ENCODE measurements at regions not wholly inside any gene's neighbourhood (a gene's known extent, or its start where the extent isn't known, plus 50 kb on each side); places are given as distances from the start of the nearest gene placed in this dataset.

- TF ChIP-seq PRDM15 (CRISPR knock-in tag; IDR thresholded peaks at IDR 0.05): no peak
- TF ChIP-seq POLR2A (IDR thresholded peaks at IDR 0.05; ENCODE audit: low read depth, low read length): no peak
- no peak for TF ChIP-seq PBX3 (IDR thresholded peaks at IDR 0.05; ENCODE audit: insufficient replicate concordance, low read depth, low read length)
- TF ChIP-seq CHD2 (IDR thresholded peaks at IDR 0.05; ENCODE audit: borderline replicate concordance, low read depth, low read length): no peak
- no peak for TF ChIP-seq ATF7 (IDR thresholded peaks at IDR 0.05; ENCODE audit: low read depth)
These were observed 418.8 kb downstream of the TLE4 start (continued) for GRCh38 chr9:79990536-79990935.

- Histone ChIP-seq H3K9ac (ENCODE audit: control insufficient read depth, insufficient read depth, low read length) (no peak overlapping the region), H3K9me3 (replicated peaks; ENCODE audit: control insufficient read depth, insufficient read depth, low read length) (no peaks in the 10 kb centered on the region), H3K4me1 (ENCODE audit: control insufficient read depth, insufficient read depth, low read length) (no peaks in the 10 kb centered on the region), H3K4me3 (no peak overlapping the region), H4K20me1 (ENCODE audit: control insufficient read depth, insufficient read depth) (no peaks in the 10 kb centered on the region), H3K27ac (ENCODE audit: control insufficient read depth, insufficient read depth) (no peak overlapping the region), H3K79me2 (ENCODE audit: control insufficient read depth, insufficient read depth, low read length) (no peaks in the 10 kb centered on the region), H2AFZ (ENCODE audit: control insufficient read depth, low read depth, low read length) (no peak overlapping the region), H3K36me3 (ENCODE audit: control insufficient read depth in 2 of 2, insufficient read depth in 2 of 2, low read length in 1 of 2) (no peaks in the 10 kb centered on the region), H3K4me2 (ENCODE audit: control insufficient read depth, insufficient read depth) (no peak overlapping the region), H3K27me3 (replicated peaks in 1 of 2; ENCODE audit: control insufficient read depth in 2 of 2, insufficient read depth in 2 of 2, low read length in 1 of 2) (no peaks in the 10 kb centered on the region)
- ATAC-seq: no peak
- no peak for FAIRE-seq
- 38% methylated on average over 7 of the region's 7 CpGs for WGBS (ENCODE audit: insufficient coverage, insufficient replicate concordance, low lambda C conversion rate, missing lambda C conversion rate)
- no peak for TF ChIP-seq RAD21 (IDR thresholded peaks at IDR 0.05; ENCODE audit: insufficient read depth, low read depth, low read length)
- no peak for TF ChIP-seq PRDM15 (CRISPR knock-in tag; IDR thresholded peaks at IDR 0.05)
- no peak for TF ChIP-seq BACH1 (IDR thresholded peaks at IDR 0.05; ENCODE audit: borderline replicate concordance)
- TF ChIP-seq CTCF (IDR thresholded peaks at IDR 0.05 in 2 of 3, conservative IDR thresholded peaks at IDR 0.05 in 1 of 3; ENCODE audit: control insufficient read depth in 2 of 3, extremely low read depth in 1 of 3, insufficient read depth in 1 of 3, low read depth in 3 of 3, low read length in 3 of 3): no peak
- no peak for TF ChIP-seq IRF3 (IDR thresholded peaks at IDR 0.05)
- TF ChIP-seq NR2C2 (IDR thresholded peaks at IDR 0.05; ENCODE audit: borderline replicate concordance, control insufficient read depth, insufficient read length, low read depth): no peak
- intact Hi-C loops (cut with micrococcal nuclease; ENCODE audit: unreplicated experiment) (no loop called here), in situ Hi-C loops (cut with MboI) (no loop called here)
- no TSS peak for BruUV-seq (replicated peaks)
- ChIA-PET POLR2A (no interaction called here), CTCF (interaction anchor here (0.7 kb wide), 1 partner anchor 11 kb away, joined by 3 read pairs; no protein-coding TSS in a partner anchor), RAD21 (ENCODE audit: unreplicated experiment) (no interaction called here), SMC1A (ENCODE audit: uncharacterized antibody, unreplicated experiment) (no interaction called here)
- no peak for DNase-seq (ENCODE audit: low read depth, low spot score)
These were observed 417.3 kb downstream of the TLE4 start for GRCh38 chr9:79989079-79989478.

Measured in GM12878 (cell line).